Sigmoid colon (tissue), 4 donors: ENCODE measurements at regions not wholly inside any gene's neighbourhood (a gene's known extent, or its start where the extent isn't known, plus 50 kb on each side); places are given as distances from the start of the nearest gene placed in this dataset.

ENCODE experiments used
- CTCF ChIP-seq, 4 experiments: fragments of 450-650 bp in 3 of 4; fragments of 200-600 bp in 1 of 4; IDR thresholded peaks; one replicate each; pipeline ENCODE4 v1.5.1; 2016 to 2019; ENCODE audit warnings: antibody characterized with exemption in 4 of 4, mild to moderate bottlenecking in 3 of 4, moderate library complexity in 2 of 4
- POLR2A ChIP-seq, 2 donors: fragments of 450-650 bp; IDR thresholded peaks; one replicate each; pipeline ENCODE4 v1.6.1; 2016; ENCODE audit warnings: antibody characterized with exemption in 2 of 2, mild to moderate bottlenecking in 2 of 2, moderate library complexity in 2 of 2
- POLR2AphosphoS5 ChIP-seq, 4 donors: sonication (generic); formaldehyde crosslinking; IDR thresholded peaks; one replicate each; pipeline ENCODE4 v1.6.1; 2017; ENCODE audit warnings: antibody characterized with exemption in 4 of 4

- no peak for TF ChIP-seq CTCF (IDR thresholded peaks at IDR 0.05)
- TF ChIP-seq POLR2A (IDR thresholded peaks at IDR 0.05) = no peak
- TF ChIP-seq POLR2AphosphoS5 (IDR thresholded peaks at IDR 0.05) = no peak
These were observed 144.3 kb upstream of the SULF2 start for GRCh38 chr20:47929368-47930115.
